GM10248 (cell line): ENCODE measurements at regions not wholly inside any gene's neighbourhood (a gene's known extent, or its start where the extent isn't known, plus 50 kb on each side); places are given as distances from the start of the nearest gene placed in this dataset.
"Not testable (repeated sequence)": the region's sequence is repeated elsewhere in the genome, so short reads cannot be mapped to it uniquely, and the experiment has no call there.

Experiments used
- CTCF ChIA-PET: fragments of 300-600 bp; sonication (Branson Sonifier 250); formaldehyde crosslinking; extraction: SDS; loops from one replicate; lab custom pipeline; 2021; ENCODE audit warnings: antibody characterized with exemption; lab: Yijun Ruan, JAX
- POLR2A ChIA-PET: fragments of 350-650 bp; sonication (Branson Sonifier 250); formaldehyde crosslinking; extraction: SDS; loops from one replicate; lab custom pipeline; 2020; ENCODE audit warnings: antibody characterized with exemption; lab: Yijun Ruan, JAX
- DNase-seq: peaks from one replicate; pipeline ENCODE4 v3.0.0; 2012; ENCODE audit errors: extremely low spot score
- TF ChIP-seq, protein P1 (sequence below): IDR thresholded peaks from 2 replicates; pipeline ENCODE4 v1.5.1; 2012; ENCODE audit warnings: mild to moderate bottlenecking, low read depth; ENCODE audit errors: extremely low read depth, missing control alignments, control extremely low read depth

DNA sequence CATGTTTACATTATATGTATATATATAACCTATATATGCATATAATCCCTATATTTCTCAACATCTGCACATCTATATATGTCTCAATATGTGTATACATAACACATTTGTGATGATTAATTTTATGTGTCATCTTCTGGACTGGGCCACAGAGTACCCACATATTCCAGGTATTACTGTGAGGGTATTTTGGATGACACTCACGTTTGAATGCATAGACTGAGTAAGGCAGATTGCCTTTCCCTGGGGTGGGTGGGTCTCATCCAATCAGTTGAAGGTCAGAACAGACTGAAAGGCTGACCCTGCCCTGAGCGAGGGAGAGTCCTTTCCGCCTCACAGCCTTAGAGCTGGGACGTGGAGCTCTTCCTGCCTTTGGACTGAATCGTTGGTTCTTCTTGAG lies 295.2 kb upstream of the PFKP start:
- no peak for DNase-seq
- ChIA-PET POLR2A (no interaction called here), CTCF (no interaction called here)
- TF ChIP-seq, protein P1, sequence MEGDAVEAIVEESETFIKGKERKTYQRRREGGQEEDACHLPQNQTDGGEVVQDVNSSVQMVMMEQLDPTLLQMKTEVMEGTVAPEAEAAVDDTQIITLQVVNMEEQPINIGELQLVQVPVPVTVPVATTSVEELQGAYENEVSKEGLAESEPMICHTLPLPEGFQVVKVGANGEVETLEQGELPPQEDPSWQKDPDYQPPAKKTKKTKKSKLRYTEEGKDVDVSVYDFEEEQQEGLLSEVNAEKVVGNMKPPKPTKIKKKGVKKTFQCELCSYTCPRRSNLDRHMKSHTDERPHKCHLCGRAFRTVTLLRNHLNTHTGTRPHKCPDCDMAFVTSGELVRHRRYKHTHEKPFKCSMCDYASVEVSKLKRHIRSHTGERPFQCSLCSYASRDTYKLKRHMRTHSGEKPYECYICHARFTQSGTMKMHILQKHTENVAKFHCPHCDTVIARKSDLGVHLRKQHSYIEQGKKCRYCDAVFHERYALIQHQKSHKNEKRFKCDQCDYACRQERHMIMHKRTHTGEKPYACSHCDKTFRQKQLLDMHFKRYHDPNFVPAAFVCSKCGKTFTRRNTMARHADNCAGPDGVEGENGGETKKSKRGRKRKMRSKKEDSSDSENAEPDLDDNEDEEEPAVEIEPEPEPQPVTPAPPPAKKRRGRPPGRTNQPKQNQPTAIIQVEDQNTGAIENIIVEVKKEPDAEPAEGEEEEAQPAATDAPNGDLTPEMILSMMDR: no peak

DNA sequence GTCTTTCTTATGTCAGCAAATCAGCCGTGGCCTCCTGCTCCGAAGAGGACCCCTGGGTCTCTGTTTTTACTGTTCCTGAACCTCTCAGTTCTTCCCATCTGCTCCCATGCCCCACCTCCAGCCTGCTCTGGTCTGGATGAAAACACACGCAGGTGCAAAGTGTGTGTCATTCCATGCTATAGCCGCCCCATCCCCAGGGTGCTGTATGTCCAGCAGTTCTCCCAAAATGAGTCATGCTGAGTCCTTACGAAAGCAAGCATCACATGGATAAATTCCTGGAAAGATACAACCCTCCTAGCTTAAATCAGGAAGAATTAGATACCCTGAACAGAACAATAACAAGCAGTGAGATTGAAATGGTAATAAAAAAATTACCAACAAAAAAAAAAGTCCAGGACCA lies 300.1 kb upstream of the PFKP start:
- CTCF ChIA-PET, DNase-seq, POLR2A ChIA-PET: not testable (repeated sequence)

DNA sequence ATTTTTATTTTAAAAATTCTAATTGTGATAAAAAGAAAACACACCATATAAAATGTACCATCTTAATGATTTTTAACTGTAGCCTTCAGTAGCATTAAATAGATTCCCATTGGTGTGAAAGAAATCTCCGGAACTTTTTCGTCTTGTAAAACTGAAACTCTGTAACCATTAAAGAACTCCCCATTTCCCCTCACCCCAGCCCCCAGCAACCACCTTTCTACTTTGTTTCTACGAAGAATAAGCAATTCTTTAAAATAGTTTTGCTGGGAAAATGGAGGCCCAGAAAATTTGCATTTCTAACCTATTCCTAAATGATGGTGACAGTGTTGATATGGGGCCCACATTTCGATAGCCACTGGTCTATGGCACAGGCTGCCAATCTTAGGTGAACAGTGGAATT lies 305.4 kb upstream of the PFKP start:
- DNase-seq: no peak
- CTCF ChIA-PET: interaction anchor here (0.9 kb wide), 1 partner anchor 9 kb away, joined by 3 read pairs; no protein-coding TSS in a partner anchor
- TF ChIP-seq, protein P1: no peak
- POLR2A ChIA-PET: no interaction called here

DNA sequence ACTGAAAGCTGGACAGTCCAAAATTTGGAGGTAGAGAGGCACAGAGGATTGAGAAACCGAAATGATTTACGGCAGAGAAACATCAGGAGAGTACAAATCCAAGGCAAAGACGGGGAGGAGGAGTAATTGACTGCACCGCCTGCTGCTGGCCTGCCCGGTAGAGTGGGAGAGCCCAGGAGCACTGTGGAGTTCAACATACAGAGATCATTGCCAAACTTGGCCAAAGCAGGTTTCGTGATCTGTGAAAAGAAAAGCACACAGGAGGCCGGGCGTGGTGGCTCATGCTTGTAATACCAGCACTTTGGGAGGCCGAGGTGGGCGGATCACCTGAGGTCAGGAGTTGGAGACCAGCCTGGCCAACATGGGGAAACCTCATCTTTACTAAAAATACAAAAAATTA lies 306.0 kb upstream of the PFKP start:
- CTCF ChIA-PET: no interaction called here
- POLR2A ChIA-PET: no interaction called here
- TF ChIP-seq, protein P1: no peak
- DNase-seq: no peak

DNA sequence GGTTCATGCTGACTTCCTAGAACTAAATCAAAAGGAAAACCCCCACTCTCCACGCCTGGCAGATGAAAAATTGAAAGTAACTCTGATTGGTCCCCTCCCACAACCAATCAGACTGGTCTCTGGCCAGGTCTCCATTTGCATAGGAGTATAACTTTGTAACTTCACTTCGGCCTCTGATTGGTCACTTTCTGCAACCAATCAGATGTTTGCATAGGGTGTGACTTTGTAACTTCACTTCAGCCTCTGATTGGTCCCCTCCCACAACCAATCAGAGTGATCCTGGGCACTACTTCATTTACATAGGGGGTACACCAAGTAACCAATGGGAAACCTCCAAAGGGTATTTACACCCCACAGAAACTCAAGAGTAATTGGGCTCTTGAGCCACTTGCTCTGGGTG lies 306.6 kb upstream of the PFKP start:
- POLR2A ChIA-PET: no interaction called here
- TF ChIP-seq, protein P1: no peak
- DNase-seq: no peak
- CTCF ChIA-PET: no interaction called here

DNA sequence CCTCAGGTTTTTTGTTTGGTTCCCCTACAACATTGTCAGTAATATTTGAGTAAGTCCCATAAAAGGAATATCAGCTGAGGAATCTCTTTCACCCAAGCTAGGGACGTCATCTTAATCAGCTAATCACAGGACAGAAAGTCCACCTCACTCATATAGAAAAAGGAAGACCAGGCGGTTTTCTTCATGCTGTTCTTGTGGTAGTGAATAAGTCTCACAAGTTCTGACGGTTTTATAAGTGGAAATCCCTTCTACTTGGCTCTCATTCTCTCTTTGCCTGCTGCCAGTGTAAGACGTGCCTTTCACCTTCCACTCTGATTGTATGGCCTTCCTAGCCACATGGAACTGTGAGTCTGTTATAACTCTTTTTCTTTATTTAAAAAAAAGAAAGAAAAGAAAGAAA lies 308.1 kb upstream of the PFKP start:
- ChIA-PET CTCF (no interaction called here), POLR2A (no interaction called here)
- TF ChIP-seq, protein P1: no peak

DNA sequence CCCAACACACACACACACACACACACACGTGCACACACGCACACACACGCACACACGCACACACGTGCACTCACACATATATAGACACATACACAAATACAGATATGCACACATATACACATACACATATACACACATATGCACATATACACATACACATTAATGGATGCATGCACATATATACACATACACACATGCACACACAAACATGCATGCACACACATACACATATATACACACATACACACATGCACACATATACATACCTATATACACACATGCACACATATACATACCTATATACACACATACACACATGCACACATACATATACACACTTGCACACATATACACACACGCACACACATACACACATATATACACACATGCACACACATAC lies 312.4 kb upstream of the PFKP start:
- ChIA-PET POLR2A (no interaction called here), CTCF (no interaction called here)
- TF ChIP-seq, protein P1: no peak
- no peak for DNase-seq

More for the DNA sequence above, 308.1 kb upstream of the PFKP start:
- DNase-seq: no peak

DNA sequence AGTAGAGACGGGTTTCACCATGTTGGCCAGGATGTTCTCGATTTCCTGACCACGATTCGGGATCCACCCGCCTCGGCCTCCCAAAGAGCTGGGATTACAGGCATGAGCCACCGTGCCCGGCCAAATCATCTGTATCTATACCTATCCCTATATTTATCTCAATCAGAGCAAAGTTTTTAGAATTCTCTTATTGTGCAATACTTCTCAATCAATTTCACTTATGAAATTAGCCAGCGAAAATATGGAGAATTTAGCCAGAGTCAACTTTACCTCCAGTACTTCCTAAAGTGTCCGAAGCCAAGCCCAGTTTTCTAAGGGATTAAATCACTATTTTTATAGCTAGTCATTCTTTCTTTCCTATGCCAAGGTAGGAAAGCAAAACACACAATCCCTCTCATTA lies 319.1 kb upstream of the PFKP start:
- ChIA-PET CTCF (no interaction called here), POLR2A (no interaction called here)
- TF ChIP-seq, protein P1: no peak
- no peak for DNase-seq
